Cardiac fibroblast (primary cell): ENCODE measurements at regions not wholly inside any gene's neighbourhood (a gene's known extent, or its start where the extent isn't known, plus 50 kb on each side); places are given as distances from the start of the nearest gene placed in this dataset.

ENCODE experiments used
- DNase-seq, 2 donors: peaks; one replicate each; pipeline versions ENCODE4 v3.0.0 to v3.0.0-alpha.2; 2010; ENCODE audit warnings: low read depth in 2 of 2
- H3K4me3 ChIP-seq, 2 donors: replicated peaks in 1 of 2; 1 replicate in 1 of 2; 2 replicates in 1 of 2; pipeline ENCODE4 v1.5.1; 2011; ENCODE audit warnings: low read depth in 2 of 2, low read length in 2 of 2, mild to moderate bottlenecking in 2 of 2, moderate library complexity in 1 of 2
- TF ChIP-seq, protein P1 (sequence below): IDR thresholded peaks from one replicate; pipeline ENCODE4 v1.5.1; 2011; ENCODE audit warnings: low read depth, mild to moderate bottlenecking, low read length, inconsistent platforms

DNA sequence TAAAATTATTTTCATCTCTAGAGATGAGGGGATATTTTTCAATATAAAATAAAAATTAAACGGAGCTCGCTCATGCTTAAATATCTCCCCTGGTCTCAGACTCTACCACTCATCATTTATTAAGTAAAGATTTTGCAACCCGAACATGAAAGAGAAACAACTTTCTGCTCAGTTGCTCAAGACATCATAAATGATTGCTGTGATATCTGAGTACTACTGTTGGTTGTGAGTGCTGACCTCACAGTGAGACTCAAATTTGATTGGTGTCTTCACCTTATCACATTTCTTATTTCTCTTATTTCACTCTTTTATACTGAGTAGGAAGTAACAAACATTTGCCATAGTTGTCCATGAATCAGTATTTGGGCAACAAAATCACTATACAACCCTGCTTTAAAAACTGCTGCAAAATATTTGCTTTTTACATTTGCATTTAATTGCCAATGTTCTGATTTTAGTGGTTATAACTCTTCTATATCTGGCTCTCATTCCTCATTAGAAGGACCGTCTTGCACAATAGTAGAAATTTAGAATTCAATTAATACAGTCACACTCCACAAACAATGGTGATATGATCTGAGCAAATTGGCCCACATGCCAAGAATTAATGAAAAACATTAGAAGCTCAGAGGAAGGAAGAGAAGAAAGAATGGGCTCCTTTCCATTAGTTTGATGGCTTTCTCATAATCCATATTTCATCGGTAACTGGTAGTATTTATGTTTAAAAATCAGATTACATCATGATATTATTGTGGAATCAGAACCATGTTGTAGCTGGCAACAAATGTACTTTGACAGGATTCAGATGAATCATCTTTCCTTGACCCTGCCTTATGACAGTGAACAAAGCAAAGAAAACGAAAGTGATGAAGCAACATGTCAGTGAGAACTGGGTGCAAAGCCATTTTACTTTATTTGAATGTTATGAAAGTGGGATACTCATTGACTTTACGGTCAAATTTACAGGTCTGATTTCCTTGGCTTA lies 973.6 kb upstream of the TENM4 start:
- DNase-seq = peak; percentile 11 to 47
- TF ChIP-seq, protein P1, sequence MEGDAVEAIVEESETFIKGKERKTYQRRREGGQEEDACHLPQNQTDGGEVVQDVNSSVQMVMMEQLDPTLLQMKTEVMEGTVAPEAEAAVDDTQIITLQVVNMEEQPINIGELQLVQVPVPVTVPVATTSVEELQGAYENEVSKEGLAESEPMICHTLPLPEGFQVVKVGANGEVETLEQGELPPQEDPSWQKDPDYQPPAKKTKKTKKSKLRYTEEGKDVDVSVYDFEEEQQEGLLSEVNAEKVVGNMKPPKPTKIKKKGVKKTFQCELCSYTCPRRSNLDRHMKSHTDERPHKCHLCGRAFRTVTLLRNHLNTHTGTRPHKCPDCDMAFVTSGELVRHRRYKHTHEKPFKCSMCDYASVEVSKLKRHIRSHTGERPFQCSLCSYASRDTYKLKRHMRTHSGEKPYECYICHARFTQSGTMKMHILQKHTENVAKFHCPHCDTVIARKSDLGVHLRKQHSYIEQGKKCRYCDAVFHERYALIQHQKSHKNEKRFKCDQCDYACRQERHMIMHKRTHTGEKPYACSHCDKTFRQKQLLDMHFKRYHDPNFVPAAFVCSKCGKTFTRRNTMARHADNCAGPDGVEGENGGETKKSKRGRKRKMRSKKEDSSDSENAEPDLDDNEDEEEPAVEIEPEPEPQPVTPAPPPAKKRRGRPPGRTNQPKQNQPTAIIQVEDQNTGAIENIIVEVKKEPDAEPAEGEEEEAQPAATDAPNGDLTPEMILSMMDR = no peak
- no peak overlapping the region for H3K4me3 ChIP-seq

DNA sequence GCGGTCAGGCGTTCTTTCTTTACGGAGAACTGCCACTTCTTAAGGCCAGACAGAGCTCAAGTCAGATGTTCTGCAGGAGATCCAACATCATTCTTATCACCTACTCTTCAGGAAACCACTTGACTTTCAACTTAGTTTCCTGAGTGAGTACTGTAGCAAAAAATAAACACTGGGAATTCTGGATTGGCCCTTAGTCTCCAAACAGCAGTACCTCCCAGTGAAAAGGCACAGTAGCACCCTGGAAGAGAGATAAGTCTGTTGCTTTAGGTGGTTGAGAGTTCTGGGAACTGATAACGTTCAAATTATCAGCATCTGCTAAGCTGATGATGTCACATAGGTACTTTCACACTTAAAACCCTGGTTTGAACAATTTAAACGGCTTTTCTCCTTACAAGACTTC lies 971.8 kb upstream of the TENM4 start:
- H3K4me3 ChIP-seq = no peak overlapping the region
- TF ChIP-seq, protein P1 = no peak
- DNase-seq = no peak

DNA sequence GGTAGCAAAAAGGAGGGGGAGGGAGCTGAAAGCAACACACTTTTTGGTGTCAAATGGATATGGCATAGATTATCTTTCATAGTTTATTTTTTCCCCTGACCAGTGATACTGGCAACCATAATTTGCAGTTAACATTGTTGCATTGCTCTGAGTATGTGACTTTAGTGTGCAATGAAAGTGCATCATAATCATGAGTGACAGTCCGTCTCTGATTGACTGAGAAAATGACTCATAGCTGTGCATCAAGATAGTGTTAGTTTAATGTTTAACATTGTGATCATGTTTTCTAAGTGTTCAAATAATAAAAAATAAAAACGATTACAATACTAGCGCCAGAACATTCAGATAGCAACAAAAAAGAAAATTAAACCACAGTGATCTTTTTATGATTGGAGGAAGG lies 952.4 kb upstream of the TENM4 start:
- no peak overlapping the region for H3K4me3 ChIP-seq
- TF ChIP-seq, protein P1 = no peak
- DNase-seq = no peak

DNA sequence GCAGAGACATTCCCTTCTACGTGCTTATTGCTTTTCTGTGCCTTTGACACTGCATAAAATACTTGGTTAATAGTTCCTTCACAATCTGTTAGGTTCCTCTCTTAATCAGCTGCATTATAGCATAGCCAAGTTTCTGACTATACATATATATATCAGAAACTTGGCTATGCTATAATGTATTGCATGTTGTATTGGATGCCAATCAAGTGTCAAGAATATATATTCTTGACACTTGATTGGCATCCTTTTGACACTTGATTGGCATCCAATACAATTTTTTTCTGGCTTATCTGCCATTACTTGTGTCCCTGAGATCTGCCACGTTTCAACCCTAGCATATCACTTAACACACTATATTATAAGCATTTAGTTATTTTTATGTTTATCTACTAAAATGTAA lies 949.7 kb upstream of the TENM4 start:
- no peak for DNase-seq
- H3K4me3 ChIP-seq = no peak overlapping the region
- TF ChIP-seq, protein P1 = no peak

DNA sequence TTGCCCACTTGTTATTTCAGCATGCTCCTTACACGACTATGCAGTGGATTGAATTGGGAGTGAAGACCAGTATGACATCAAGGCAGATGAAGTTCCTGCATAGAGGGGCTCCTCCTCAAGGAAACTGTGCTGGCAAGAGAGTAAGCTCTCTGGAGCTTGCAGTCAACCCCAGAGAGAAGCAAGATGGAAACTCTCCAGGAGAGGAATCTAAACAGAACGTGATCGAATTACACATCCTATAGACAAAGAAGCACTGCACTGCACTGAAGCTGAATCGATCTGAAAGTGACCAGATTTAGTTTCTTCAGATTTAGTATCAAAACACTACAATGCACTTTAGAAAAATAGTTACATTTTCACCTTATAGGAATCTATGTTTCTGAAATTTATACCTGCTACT lies 947.7 kb upstream of the TENM4 start:
- TF ChIP-seq, protein P1 = no peak
- no peak for DNase-seq
- no peak overlapping the region for H3K4me3 ChIP-seq

DNA sequence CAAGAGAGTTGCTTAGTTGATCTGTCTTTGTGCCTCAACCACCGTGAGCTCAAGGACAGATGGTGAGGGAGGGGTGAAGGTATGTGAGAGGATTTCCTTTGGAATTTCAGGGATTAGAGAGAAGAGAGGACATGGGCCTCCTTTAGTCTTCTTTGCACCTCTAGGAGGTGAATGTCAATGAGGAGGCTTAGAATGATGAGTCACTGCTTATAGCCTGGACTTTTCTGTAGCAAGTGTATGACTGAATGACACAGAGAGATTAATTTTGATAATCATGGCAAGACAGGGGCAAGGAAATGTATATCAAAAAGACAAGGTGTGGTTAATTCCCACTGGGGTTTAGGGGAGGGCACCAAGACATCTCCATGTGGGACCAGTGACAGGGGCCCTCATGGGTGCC lies 947.3 kb upstream of the TENM4 start:
- no peak for DNase-seq
- no peak overlapping the region for H3K4me3 ChIP-seq
- TF ChIP-seq, protein P1 = no peak
